ENCODE measurements at regions not wholly inside any gene's neighbourhood (a gene's known extent, or its start where the extent isn't known, plus 50 kb on each side); places are given as distances from the start of the nearest gene placed in this dataset.

DNA sequence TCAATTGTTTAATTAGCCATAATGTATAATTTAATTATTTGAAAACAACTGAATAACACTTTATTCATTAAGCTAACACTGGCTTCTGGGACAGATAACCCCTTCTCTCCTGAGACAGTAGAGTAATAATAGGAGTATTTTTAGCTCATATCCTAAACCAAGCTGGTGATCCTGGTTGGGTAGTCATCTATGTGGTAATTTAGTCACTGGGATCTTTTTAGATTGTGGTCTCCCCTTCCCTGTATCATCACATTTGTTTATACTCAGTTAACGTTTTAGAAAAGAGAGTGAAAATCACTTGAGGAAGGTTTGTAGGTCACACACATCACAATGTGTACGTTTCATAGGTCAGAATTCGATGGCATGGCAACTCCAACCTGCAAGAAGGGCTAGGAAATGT, 1356.6 kb upstream of the ADGRL2 start (continued):
- TF ChIP-seq, protein P1, sequence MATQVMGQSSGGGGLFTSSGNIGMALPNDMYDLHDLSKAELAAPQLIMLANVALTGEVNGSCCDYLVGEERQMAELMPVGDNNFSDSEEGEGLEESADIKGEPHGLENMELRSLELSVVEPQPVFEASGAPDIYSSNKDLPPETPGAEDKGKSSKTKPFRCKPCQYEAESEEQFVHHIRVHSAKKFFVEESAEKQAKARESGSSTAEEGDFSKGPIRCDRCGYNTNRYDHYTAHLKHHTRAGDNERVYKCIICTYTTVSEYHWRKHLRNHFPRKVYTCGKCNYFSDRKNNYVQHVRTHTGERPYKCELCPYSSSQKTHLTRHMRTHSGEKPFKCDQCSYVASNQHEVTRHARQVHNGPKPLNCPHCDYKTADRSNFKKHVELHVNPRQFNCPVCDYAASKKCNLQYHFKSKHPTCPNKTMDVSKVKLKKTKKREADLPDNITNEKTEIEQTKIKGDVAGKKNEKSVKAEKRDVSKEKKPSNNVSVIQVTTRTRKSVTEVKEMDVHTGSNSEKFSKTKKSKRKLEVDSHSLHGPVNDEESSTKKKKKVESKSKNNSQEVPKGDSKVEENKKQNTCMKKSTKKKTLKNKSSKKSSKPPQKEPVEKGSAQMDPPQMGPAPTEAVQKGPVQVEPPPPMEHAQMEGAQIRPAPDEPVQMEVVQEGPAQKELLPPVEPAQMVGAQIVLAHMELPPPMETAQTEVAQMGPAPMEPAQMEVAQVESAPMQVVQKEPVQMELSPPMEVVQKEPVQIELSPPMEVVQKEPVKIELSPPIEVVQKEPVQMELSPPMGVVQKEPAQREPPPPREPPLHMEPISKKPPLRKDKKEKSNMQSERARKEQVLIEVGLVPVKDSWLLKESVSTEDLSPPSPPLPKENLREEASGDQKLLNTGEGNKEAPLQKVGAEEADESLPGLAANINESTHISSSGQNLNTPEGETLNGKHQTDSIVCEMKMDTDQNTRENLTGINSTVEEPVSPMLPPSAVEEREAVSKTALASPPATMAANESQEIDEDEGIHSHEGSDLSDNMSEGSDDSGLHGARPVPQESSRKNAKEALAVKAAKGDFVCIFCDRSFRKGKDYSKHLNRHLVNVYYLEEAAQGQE (IDR thresholded peaks at IDR 0.05): no peak
- no peak for TF ChIP-seq HNF4G (IDR thresholded peaks at IDR 0.05)
- TF ChIP-seq HNF4A (conservative IDR thresholded peaks at IDR 0.05): no peak
- no peak for TF ChIP-seq JUND (IDR thresholded peaks at IDR 0.05)
- no peak for TF ChIP-seq YY1 (IDR thresholded peaks at IDR 0.05)
- no peak for TF ChIP-seq RXRA (IDR thresholded peaks at IDR 0.05)

DNA sequence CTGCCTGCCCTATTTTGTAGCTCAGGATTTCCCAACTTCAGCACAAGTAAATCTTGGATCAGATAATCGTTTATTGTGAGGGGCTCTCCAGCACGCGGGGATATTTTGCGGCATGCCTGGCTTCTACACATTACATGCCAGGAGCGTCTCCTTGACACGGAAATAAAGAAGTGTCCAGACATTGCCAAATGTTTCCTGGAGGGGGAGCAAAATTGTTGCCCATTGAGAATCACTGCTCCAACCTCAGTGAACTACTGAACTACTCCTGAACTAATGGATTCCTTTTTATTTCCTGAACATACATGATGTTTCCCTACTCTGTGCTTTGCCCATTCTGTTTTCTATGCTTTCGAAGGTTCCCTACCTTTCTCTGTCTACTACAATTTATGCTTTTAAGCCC, 1359.1 kb upstream of the ADGRL2 start:
- DNase-seq (ENCODE audit: low spot score): no peak
- Histone ChIP-seq H3K4me1 (ENCODE audit: control insufficient read depth in 4 of 4, insufficient read depth in 4 of 4, low read length in 3 of 4) (no peaks in the 10 kb centered on the region), H3K27me3 (ENCODE audit: control insufficient read depth in 4 of 4, insufficient read depth in 4 of 4, low read length in 3 of 4) (no peaks in the 10 kb centered on the region), H3K9ac (ENCODE audit: low read depth in 1 of 2, low read length in 2 of 2) (no peak overlapping the region), H3K36me3 (ENCODE audit: control insufficient read depth in 4 of 4, insufficient read depth in 3 of 4, low read depth in 1 of 4, low read length in 3 of 4) (no peaks in the 10 kb centered on the region), H3K4me3 (ENCODE audit: low read depth in 1 of 3, low read length in 3 of 3) (no peak overlapping the region), H3K27ac (ENCODE audit: low read depth in 1 of 2, low read length in 2 of 2) (no peak overlapping the region), H3K9me3 (ENCODE audit: control insufficient read depth in 4 of 4, low read length in 3 of 4) (no peaks in the 10 kb centered on the region)
- WGBS: 79% methylated on average over 7 of the region's 7 CpGs
- TF ChIP-seq, protein P2, sequence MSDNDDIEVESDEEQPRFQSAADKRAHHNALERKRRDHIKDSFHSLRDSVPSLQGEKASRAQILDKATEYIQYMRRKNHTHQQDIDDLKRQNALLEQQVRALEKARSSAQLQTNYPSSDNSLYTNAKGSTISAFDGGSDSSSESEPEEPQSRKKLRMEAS (IDR thresholded peaks at IDR 0.05): no peak
- peak; percentile 22 to 27 for TF ChIP-seq RAD21 (IDR thresholded peaks at IDR 0.05)
- no peak for TF ChIP-seq HNF4G (IDR thresholded peaks at IDR 0.05)

DNA sequence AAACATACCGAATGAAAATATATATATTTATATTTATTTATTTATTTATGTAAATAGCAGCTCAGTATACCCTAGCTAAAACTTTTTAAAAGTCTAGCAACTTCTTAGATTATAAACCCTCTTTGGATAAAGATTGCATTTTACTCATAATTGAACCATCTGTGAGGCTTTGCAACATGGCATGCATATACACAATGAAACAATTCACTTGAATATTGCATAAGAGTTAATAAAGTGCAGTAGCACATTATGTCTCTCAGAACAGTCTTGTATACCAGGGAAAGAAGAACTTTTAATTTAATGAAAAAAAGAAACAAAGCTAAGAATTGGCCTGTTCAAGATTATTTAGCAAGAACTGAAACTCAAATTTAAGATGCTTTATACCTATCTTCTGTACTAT, 1363.9 kb upstream of the ADGRL2 start:
- H3K4me1 ChIP-seq (ENCODE audit: control insufficient read depth in 4 of 4, insufficient read depth in 4 of 4, low read length in 3 of 4): no peaks in the 10 kb centered on the region
- no peaks in the 10 kb centered on the region for H3K36me3 ChIP-seq (ENCODE audit: control insufficient read depth in 4 of 4, insufficient read depth in 3 of 4, low read depth in 1 of 4, low read length in 3 of 4)
- 84% methylated on average over 1 of the region's 1 CpG for WGBS
- H3K27me3 ChIP-seq (ENCODE audit: control insufficient read depth in 4 of 4, insufficient read depth in 4 of 4, low read length in 3 of 4): no peaks in the 10 kb centered on the region
- TF ChIP-seq, protein P3, sequence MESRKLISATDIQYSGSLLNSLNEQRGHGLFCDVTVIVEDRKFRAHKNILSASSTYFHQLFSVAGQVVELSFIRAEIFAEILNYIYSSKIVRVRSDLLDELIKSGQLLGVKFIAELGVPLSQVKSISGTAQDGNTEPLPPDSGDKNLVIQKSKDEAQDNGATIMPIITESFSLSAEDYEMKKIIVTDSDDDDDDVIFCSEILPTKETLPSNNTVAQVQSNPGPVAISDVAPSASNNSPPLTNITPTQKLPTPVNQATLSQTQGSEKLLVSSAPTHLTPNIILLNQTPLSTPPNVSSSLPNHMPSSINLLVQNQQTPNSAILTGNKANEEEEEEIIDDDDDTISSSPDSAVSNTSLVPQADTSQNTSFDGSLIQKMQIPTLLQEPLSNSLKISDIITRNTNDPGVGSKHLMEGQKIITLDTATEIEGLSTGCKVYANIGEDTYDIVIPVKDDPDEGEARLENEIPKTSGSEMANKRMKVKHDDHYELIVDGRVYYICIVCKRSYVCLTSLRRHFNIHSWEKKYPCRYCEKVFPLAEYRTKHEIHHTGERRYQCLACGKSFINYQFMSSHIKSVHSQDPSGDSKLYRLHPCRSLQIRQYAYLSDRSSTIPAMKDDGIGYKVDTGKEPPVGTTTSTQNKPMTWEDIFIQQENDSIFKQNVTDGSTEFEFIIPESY (IDR thresholded peaks at IDR 0.05): no peak
- TF ChIP-seq HNF4G (IDR thresholded peaks at IDR 0.05): no peak
- TF ChIP-seq NR2F2 (IDR thresholded peaks at IDR 0.05): no peak
- TF ChIP-seq YY1 (IDR thresholded peaks at IDR 0.05): no peak
- no peak overlapping the region for H3K4me3 ChIP-seq (ENCODE audit: low read depth in 1 of 3, low read length in 3 of 3)
- H3K9ac ChIP-seq (ENCODE audit: low read depth in 1 of 2, low read length in 2 of 2): no peak overlapping the region
- DNase-seq (ENCODE audit: low spot score): no peak
- H3K9me3 ChIP-seq (ENCODE audit: control insufficient read depth in 4 of 4, low read length in 3 of 4): no peaks in the 10 kb centered on the region
- no peak overlapping the region for H3K27ac ChIP-seq (ENCODE audit: low read depth in 1 of 2, low read length in 2 of 2)

DNA sequence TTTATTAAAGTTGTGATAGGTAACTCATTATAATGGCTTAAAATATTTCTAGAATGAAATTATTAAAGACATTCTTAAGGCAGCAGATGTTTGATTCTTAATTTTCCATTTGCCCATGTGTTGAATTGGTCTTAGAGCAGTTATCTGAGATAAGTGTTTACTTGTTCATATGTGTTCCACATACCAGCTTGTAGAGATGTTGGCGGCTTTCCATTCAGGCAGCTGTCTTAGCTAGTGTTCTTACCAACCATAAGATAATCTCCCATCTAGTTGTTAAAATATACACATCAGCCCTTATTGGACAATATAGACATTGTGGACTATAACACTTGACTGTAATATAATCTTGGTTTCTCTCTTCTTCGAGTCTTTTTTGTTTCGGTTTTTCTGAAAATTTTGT, 1372.9 kb upstream of the ADGRL2 start:
- no peak for DNase-seq (ENCODE audit: low spot score)
- WGBS: 95% methylated on average over 3 of the region's 3 CpGs
- H3K4me1 ChIP-seq (ENCODE audit: control insufficient read depth in 4 of 4, insufficient read depth in 4 of 4, low read length in 3 of 4): no peaks in the 10 kb centered on the region
- no peaks in the 10 kb centered on the region for H3K36me3 ChIP-seq (ENCODE audit: control insufficient read depth in 4 of 4, insufficient read depth in 3 of 4, low read depth in 1 of 4, low read length in 3 of 4)
- no peaks in the 10 kb centered on the region for H3K9me3 ChIP-seq (ENCODE audit: control insufficient read depth in 4 of 4, low read length in 3 of 4)
- peaks cover 0 to 2% (median 0%) of the 10 kb centered on the region in 4 donors for H3K27me3 ChIP-seq (ENCODE audit: control insufficient read depth in 4 of 4, insufficient read depth in 4 of 4, low read length in 3 of 4)
- H3K27ac ChIP-seq (ENCODE audit: low read depth in 1 of 2, low read length in 2 of 2): no peak overlapping the region
- H3K9ac ChIP-seq (ENCODE audit: low read depth in 1 of 2, low read length in 2 of 2): no peak overlapping the region
- H3K4me3 ChIP-seq (ENCODE audit: low read depth in 1 of 3, low read length in 3 of 3): no peak overlapping the region
- TF ChIP-seq JUND (IDR thresholded peaks at IDR 0.05) (no peak), HNF4A (conservative IDR thresholded peaks at IDR 0.05) (no peak), YY1 (IDR thresholded peaks at IDR 0.05) (no peak), EGR1 (IDR thresholded peaks at IDR 0.05; ENCODE audit: low read depth in 2 of 2) (no peak), TAF1 (conservative IDR thresholded peaks at IDR 0.05) (no peak), FOXA2 (IDR thresholded peaks at IDR 0.05) (no peak), FOXA1 (IDR thresholded peaks at IDR 0.05) (no peak), RAD21 (IDR thresholded peaks at IDR 0.05) (no peak), NR2F2 (IDR thresholded peaks at IDR 0.05) (no peak)
- TF ChIP-seq, protein P3 (IDR thresholded peaks at IDR 0.05): no peak
- TF ChIP-seq, protein P4, sequence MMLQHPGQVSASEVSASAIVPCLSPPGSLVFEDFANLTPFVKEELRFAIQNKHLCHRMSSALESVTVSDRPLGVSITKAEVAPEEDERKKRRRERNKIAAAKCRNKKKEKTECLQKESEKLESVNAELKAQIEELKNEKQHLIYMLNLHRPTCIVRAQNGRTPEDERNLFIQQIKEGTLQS (IDR thresholded peaks at IDR 0.05): no peak
- TF ChIP-seq, protein P5, sequence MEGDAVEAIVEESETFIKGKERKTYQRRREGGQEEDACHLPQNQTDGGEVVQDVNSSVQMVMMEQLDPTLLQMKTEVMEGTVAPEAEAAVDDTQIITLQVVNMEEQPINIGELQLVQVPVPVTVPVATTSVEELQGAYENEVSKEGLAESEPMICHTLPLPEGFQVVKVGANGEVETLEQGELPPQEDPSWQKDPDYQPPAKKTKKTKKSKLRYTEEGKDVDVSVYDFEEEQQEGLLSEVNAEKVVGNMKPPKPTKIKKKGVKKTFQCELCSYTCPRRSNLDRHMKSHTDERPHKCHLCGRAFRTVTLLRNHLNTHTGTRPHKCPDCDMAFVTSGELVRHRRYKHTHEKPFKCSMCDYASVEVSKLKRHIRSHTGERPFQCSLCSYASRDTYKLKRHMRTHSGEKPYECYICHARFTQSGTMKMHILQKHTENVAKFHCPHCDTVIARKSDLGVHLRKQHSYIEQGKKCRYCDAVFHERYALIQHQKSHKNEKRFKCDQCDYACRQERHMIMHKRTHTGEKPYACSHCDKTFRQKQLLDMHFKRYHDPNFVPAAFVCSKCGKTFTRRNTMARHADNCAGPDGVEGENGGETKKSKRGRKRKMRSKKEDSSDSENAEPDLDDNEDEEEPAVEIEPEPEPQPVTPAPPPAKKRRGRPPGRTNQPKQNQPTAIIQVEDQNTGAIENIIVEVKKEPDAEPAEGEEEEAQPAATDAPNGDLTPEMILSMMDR (IDR thresholded peaks at IDR 0.05; ENCODE audit: low read depth, low read length, missing input control): no peak

Measured in liver (tissue), 8 donors.